RWPE1 (cell line): ENCODE measurements at regions not wholly inside any gene's neighbourhood (a gene's known extent, or its start where the extent isn't known, plus 50 kb on each side); places are given as distances from the start of the nearest gene placed in this dataset.

Experiments used
- CTCF ChIA-PET: fragments of 350-600 bp; sonication (Branson Sonifier 250); formaldehyde crosslinking; extraction: SDS; loops from one replicate; lab custom pipeline; 2021; lab: Yijun Ruan, JAX
- POLR2A ChIA-PET: fragments of 400-600 bp; formaldehyde crosslinking; extraction: SDS; loops from one replicate; lab custom pipeline; 2020; ENCODE audit warnings: antibody characterized with exemption; ENCODE audit not compliant: low non-redundant PET; lab: Yijun Ruan, JAX
- DNase-seq: peaks from one replicate; pipeline ENCODE4 v3.0.0; 2012; ENCODE audit warnings: low spot score
- H3K27ac ChIP-seq: fragments of 450-650 bp; 2 replicates; pipeline ENCODE4 v1.5.1; 2017
- TF ChIP-seq, protein P1 (sequence below): fragments of 450-650 bp; conservative IDR thresholded peaks from 2 replicates; pipeline ENCODE4 v1.5.1; 2017; ENCODE audit warnings: low read depth, mild to moderate bottlenecking

- peak overlapping the region; percentile 97 for H3K27ac ChIP-seq
- CTCF ChIA-PET = interaction anchor here (0.6 kb wide), 1 partner anchor 9 kb away, joined by 4 read pairs; no protein-coding TSS in a partner anchor
- TF ChIP-seq, protein P1, sequence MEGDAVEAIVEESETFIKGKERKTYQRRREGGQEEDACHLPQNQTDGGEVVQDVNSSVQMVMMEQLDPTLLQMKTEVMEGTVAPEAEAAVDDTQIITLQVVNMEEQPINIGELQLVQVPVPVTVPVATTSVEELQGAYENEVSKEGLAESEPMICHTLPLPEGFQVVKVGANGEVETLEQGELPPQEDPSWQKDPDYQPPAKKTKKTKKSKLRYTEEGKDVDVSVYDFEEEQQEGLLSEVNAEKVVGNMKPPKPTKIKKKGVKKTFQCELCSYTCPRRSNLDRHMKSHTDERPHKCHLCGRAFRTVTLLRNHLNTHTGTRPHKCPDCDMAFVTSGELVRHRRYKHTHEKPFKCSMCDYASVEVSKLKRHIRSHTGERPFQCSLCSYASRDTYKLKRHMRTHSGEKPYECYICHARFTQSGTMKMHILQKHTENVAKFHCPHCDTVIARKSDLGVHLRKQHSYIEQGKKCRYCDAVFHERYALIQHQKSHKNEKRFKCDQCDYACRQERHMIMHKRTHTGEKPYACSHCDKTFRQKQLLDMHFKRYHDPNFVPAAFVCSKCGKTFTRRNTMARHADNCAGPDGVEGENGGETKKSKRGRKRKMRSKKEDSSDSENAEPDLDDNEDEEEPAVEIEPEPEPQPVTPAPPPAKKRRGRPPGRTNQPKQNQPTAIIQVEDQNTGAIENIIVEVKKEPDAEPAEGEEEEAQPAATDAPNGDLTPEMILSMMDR = no peak
- DNase-seq = no peak
- POLR2A ChIA-PET = no interaction called here
Observed at GRCh38 chr1:5501206-5501930, 490.9 kb downstream of the NPHP4 start.

DNA sequence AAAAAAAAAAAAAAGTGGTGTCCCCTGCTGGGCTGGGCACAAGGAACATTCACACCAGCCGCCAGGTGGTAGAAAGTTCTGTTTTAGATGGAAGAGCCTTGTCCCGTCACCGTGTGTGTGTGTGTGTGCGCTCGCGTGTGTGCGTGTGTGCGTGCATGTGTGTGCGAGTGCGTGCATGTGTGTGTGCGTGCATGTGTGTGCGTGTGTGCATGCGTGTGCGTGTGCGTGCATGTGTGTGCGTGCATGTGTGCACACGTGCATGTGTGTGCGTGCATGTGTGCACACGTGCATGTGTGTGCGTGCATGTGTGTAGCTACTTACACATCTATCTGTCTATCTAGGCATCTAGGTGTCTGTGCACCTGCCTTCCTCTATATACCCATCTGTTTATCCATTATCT, 491.7 kb downstream of the NPHP4 start:
- TF ChIP-seq, protein P1 = no peak
- ChIA-PET POLR2A (no interaction called here), CTCF (interaction anchor here (0.6 kb wide), 1 partner anchor 10 kb away, joined by 4 read pairs; no protein-coding TSS in a partner anchor)
- H3K27ac ChIP-seq = no peak overlapping the region
- DNase-seq = no peak

DNA sequence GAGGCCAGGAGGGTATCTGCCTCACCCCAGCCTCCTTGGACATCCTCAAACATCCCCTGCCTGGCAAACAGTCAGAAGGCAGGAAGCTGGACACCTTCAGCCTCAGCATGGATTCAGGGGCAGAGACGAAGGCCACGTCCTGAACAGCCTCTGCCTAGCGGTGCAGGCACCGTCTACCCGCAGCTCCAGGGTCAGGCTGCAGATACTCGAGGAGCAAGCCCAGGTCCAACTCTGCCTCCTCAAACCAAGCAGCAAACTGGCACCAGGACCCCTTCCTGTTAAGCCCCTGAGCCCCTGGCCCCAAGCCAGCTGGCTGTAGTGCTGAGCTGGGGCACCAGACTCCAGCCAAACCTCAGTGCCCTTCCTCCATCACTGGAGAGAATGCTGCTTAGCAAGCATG, 494.7 kb downstream of the NPHP4 start:
- TF ChIP-seq, protein P1 = no peak
- H3K27ac ChIP-seq = no peak overlapping the region
- POLR2A ChIA-PET = no interaction called here
- DNase-seq = no peak
- CTCF ChIA-PET = no interaction called here

GRCh38 chr1:5495596-5496410, 496.4 kb downstream of the NPHP4 start:
- CTCF ChIA-PET = interaction anchor here (0.9 kb wide), 1 partner anchor 14 kb away, joined by 3 read pairs; no protein-coding TSS in a partner anchor
- TF ChIP-seq, protein P1 = no peak
- no peak for DNase-seq
- H3K27ac ChIP-seq = no peak overlapping the region
- POLR2A ChIA-PET = no interaction called here

DNA sequence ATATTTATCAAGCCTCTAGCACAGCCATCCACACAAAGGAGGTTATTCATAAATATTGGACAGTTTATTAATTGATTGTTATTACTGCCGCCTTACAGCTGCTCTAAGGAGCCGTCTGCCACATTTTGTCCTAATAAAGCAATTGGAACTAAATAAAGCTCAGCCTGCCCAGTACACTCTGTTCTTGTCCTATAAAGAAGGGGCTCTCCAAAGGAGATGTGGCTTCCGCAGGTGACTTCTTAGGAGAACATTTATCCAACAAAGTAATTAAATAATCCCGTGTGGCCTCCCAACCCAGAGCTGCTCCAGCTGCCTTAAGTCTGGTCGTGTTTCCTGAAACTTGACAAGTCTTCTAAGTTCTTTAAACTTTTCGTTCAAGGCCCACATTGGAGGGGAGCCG, 497.7 kb downstream of the NPHP4 start:
- no peak for DNase-seq
- ChIA-PET CTCF (interaction anchor here (0.8 kb wide), 1 partner anchor 251 kb away, joined by 4 read pairs; no protein-coding TSS in a partner anchor), POLR2A (no interaction called here)
- H3K27ac ChIP-seq = no peak overlapping the region
- TF ChIP-seq, protein P1 = no peak

DNA sequence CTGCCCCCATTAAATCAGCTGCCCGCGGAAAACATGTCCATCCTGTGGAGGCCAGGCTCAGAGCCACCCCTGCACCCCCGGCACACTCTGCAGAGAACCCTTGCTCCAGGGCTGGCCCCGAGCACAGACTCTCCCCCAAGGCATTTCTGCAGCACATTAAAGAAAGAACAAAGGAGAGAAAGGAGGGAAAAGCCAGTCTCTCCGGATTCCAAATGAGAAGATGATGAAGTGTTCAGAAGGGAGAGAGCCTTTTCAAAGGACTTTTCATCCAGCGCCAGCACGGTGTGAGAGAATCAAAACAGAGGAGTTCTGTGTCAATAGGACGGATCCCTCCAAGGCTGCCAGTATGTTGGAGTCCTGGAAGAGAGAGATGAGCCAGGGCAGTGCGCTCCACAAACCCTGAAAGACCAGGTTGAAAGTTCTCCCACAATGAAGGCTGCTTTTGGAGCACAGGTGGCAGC, 498.3 kb downstream of the NPHP4 start:
- CTCF ChIA-PET = no interaction called here

More for the DNA sequence above, 498.3 kb downstream of the NPHP4 start:
- POLR2A ChIA-PET = no interaction called here
- peak overlapping the region; percentile 32; the same call in 1 of the 2 replicates for H3K27ac ChIP-seq
- DNase-seq = no peak
- TF ChIP-seq, protein P1 = no peak
